DMS153 (cell line): ENCODE measurements at regions not wholly inside any gene's neighbourhood (a gene's known extent, or its start where the extent isn't known, plus 50 kb on each side); places are given as distances from the start of the nearest gene placed in this dataset.
"Not testable (repeated sequence)": the region's sequence is repeated elsewhere in the genome, so short reads cannot be mapped to it uniquely, and the experiment has no call there.

Experiments
- DNase-seq: peaks from one replicate; lab custom pipeline; 2025; lab: John Stamatoyannopoulos, UW

- DNase-seq = no peak
Observed at GRCh38 chr21:28126521-28127174, 866.0 kb downstream of the LTN1 start.

GRCh38 chr21:28124541-28124940, 868.1 kb downstream of the LTN1 start:
- DNase-seq = no peak

GRCh38 chr21:28118570-28118969, 874.1 kb downstream of the LTN1 start:
- DNase-seq = no peak

GRCh38 chr21:28114986-28115385, 877.7 kb downstream of the LTN1 start:
- not testable (repeated sequence) for DNase-seq

GRCh38 chr21:28113718-28114117, 879.0 kb downstream of the LTN1 start:
- no peak for DNase-seq

GRCh38 chr21:28112511-28112910, 880.2 kb downstream of the LTN1 start:
- no peak for DNase-seq

GRCh38 chr21:28111151-28111619, 881.5 kb downstream of the LTN1 start:
- DNase-seq = no peak

- DNase-seq = no peak
Observed at GRCh38 chr21:28110716-28111115, 882.0 kb downstream of the LTN1 start.

- no peak for DNase-seq
Observed at GRCh38 chr21:28110074-28110473, 882.6 kb downstream of the LTN1 start.

GRCh38 chr21:28106370-28106890, 886.2 kb downstream of the LTN1 start:
- no peak for DNase-seq

GRCh38 chr21:28104346-28104745, 888.3 kb downstream of the LTN1 start:
- DNase-seq = no peak

GRCh38 chr21:28100366-28100765, 892.3 kb downstream of the LTN1 start:
- no peak for DNase-seq

GRCh38 chr21:28099001-28099705, 893.5 kb downstream of the LTN1 start:
- DNase-seq = no peak

GRCh38 chr21:28091466-28091865, 901.2 kb downstream of the LTN1 start:
- DNase-seq = no peak

- no peak for DNase-seq
Observed at GRCh38 chr21:28090546-28090945, 902.1 kb downstream of the LTN1 start.

- no peak for DNase-seq
Observed at GRCh38 chr21:28089599-28090441, 902.9 kb downstream of the LTN1 start.

- DNase-seq = no peak
Observed at GRCh38 chr21:28086861-28087581, 905.7 kb downstream of the LTN1 start.

- no peak for DNase-seq
Observed at GRCh38 chr21:28084951-28085350, 907.7 kb downstream of the LTN1 start.

GRCh38 chr21:28083350-28083749, 909.3 kb downstream of the LTN1 start:
- no peak for DNase-seq

- no peak for DNase-seq
Observed at GRCh38 chr21:28078126-28078525, 914.6 kb downstream of the LTN1 start.

- DNase-seq = no peak
Observed at GRCh38 chr21:28074676-28075075, 918.0 kb downstream of the LTN1 start.

- no peak for DNase-seq
Observed at GRCh38 chr21:28072601-28073000, 920.1 kb downstream of the LTN1 start.
